PC-3 (cell line): ENCODE measurements at regions not wholly inside any gene's neighbourhood (a gene's known extent, or its start where the extent isn't known, plus 50 kb on each side); places are given as distances from the start of the nearest gene placed in this dataset.

Experiments used
- ATAC-seq: fragments of 200-7000 bp; cut with Tn5 transposase; 2 replicates; pipeline ENCODE4 v1.9.1; 2020; ENCODE audit warnings: mild to moderate bottlenecking, moderate library complexity
- BruUV-seq: library from RNA; stranded (reverse); fragments of 400-500 nt; replicated peaks from 2 replicates; lab custom pipeline; 2021; lab: Mats Ljungman, UMichigan
- CTCF ChIA-PET: fragments of 300-600 bp; sonication (Branson Sonifier 250); formaldehyde crosslinking; loops from one replicate; lab custom pipeline; 2022; ENCODE audit warnings: antibody characterized with exemption; lab: Charles Lee
- POLR2A ChIA-PET: fragments of 300-600 bp; sonication (Branson Sonifier 250); formaldehyde crosslinking; loops from one replicate; lab custom pipeline; 2022; ENCODE audit warnings: antibody characterized with exemption; ENCODE audit not compliant: unreplicated experiment; lab: Charles Lee
- DNase-seq: peaks from one replicate; pipeline ENCODE4 v3.0.0-alpha.2; 2015
- H2AFZ ChIP-seq: fragments of 300-600 bp; sonication (generic); 2 replicates; pipeline ENCODE4 v1.6.0; 2016; ENCODE audit warnings: antibody characterized with exemption, low read length
- H3F3A ChIP-seq: fragments of 300-600 bp; sonication (generic); one replicate; pipeline ENCODE4 v1.6.0; 2017; ENCODE audit warnings: antibody characterized with exemption, low read length, control low read depth, mild to moderate bottlenecking; ENCODE audit not compliant: unreplicated experiment
- H3K27ac ChIP-seq: fragments of 300-600 bp; sonication (generic); 2 replicates; pipeline ENCODE4 v1.5.1; 2016; ENCODE audit warnings: mild to moderate bottlenecking, low read length
- H3K27me3 ChIP-seq: fragments of 300-600 bp; sonication (generic); 2 replicates; pipeline ENCODE4 v1.6.1; 2016; ENCODE audit warnings: low read length, mixed read lengths
- H3K36me3 ChIP-seq: fragments of 300-600 bp; sonication (generic); 2 replicates; pipeline ENCODE4 v1.6.1; 2016; ENCODE audit warnings: low read depth, mixed run types, low read length, mixed read lengths
- H3K4me1 ChIP-seq: fragments of 300-600 bp; sonication (generic); 2 replicates; pipeline ENCODE4 v1.5.1; 2016; ENCODE audit warnings: low read length; ENCODE audit not compliant: insufficient read depth
- H3K4me2 ChIP-seq: fragments of 300-600 bp; sonication (generic); 2 replicates; pipeline ENCODE4 v1.6.0; 2016; ENCODE audit warnings: low read length
- H3K4me3 ChIP-seq: fragments of 300-600 bp; sonication (generic); 2 replicates; pipeline ENCODE4 v1.5.1; 2016; ENCODE audit warnings: mild to moderate bottlenecking, low read length, mixed read lengths
- H3K79me2 ChIP-seq: fragments of 300-600 bp; sonication (generic); 2 replicates; pipeline ENCODE4 v1.6.1; 2017; ENCODE audit warnings: low read length, mixed read lengths
- H3K9ac ChIP-seq: fragments of 300-600 bp; sonication (generic); 2 replicates; pipeline ENCODE4 v1.6.0; 2016; ENCODE audit warnings: mild to moderate bottlenecking, low read length
- H3K9me2 ChIP-seq: fragments of 300-600 bp; sonication (generic); replicated peaks from 2 replicates; pipeline ENCODE4 v1.6.1; 2016; ENCODE audit warnings: mixed run types, low read length, mixed read lengths
- H3K9me3 ChIP-seq: fragments of 300-600 bp; sonication (generic); 2 replicates; pipeline ENCODE4 v1.6.1; 2016; ENCODE audit warnings: low read length, mixed read lengths
- H4K20me1 ChIP-seq: fragments of 300-600 bp; sonication (generic); 2 replicates; pipeline ENCODE4 v1.6.1; 2016; ENCODE audit warnings: low read length, mixed read lengths
- CTCF ChIP-seq: fragments of 300-600 bp; sonication (generic); conservative IDR thresholded peaks from 2 replicates; pipeline ENCODE4 v1.5.1; 2017; ENCODE audit warnings: antibody characterized with exemption, low read depth, mild to moderate bottlenecking, low read length
- EZH2 ChIP-seq: fragments of 300-600 bp; sonication (generic); IDR thresholded peaks from one replicate; pipeline ENCODE4 v1.6.1; 2017; ENCODE audit warnings: antibody characterized with exemption, mild to moderate bottlenecking, low read length; ENCODE audit not compliant: unreplicated experiment
- EZH2phosphoT487 ChIP-seq: fragments of 300-600 bp; sonication (generic); IDR thresholded peaks from 2 replicates; pipeline ENCODE4 v1.6.1; 2018; ENCODE audit warnings: mild to moderate bottlenecking, antibody characterized with exemption, low read length, borderline replicate concordance
- intact Hi-C: fragments of 100-400 bp; cut with micrococcal nuclease; formaldehyde crosslinking; loops from 2 replicates; pipeline ENCODE4 v1.9.0; 2023

GRCh38 chr10:77713521-77714280 lies 76.1 kb upstream of the KCNMA1 start:
- peaks cover 14% of the 10 kb centered on the region; the same call in 1 of the 2 replicates for H3K4me1 ChIP-seq
- CTCF ChIA-PET, result interaction anchor here (0.6 to 3.6 kb wide), 4 partner anchors 21 to 921 kb away, joined by 3 to 30 read pairs (median 4); no protein-coding TSS in a partner anchor
- no TSS peak for BruUV-seq
- H4K20me1 ChIP-seq, result no peaks in the 10 kb centered on the region
- POLR2A ChIA-PET, result no interaction called here
- no peak overlapping the region for H2AFZ ChIP-seq
- no peak overlapping the region for H3K4me3 ChIP-seq
- no peaks in the 10 kb centered on the region for H3K9me2 ChIP-seq
- H3K27me3 ChIP-seq, result no peaks in the 10 kb centered on the region
- intact Hi-C loops, result loop anchor here (5.0 kb wide), 1 partner anchor 461 kb away; no protein-coding TSS in a partner anchor
- ATAC-seq, result no peak
- DNase-seq, result no peak
- H3K79me2 ChIP-seq, result no peaks in the 10 kb centered on the region
- H3F3A ChIP-seq, result no peaks in the 10 kb centered on the region
- H3K9ac ChIP-seq, result no peak overlapping the region
- no peak overlapping the region for H3K27ac ChIP-seq
- H3K36me3 ChIP-seq, result no peaks in the 10 kb centered on the region
- no peaks in the 10 kb centered on the region for H3K9me3 ChIP-seq
- no peak for TF ChIP-seq EZH2
- TF ChIP-seq EZH2phosphoT487, result no peak
- TF ChIP-seq CTCF, result no peak
- H3K4me2 ChIP-seq, result no peak overlapping the region

- ATAC-seq, result 0 out of 2 replicates have a peak, but pooled peaks have one; percentile 4
- H3K4me1 ChIP-seq, result peaks cover 10% of the 10 kb centered on the region; the same call in 1 of the 2 replicates
- H3K27me3 ChIP-seq, result no peaks in the 10 kb centered on the region
Observed at GRCh38 chr10:77712207-77712606, 74.6 kb upstream of the KCNMA1 start.

More at GRCh38 chr10:77712207-77712606, 74.6 kb upstream of the KCNMA1 start:
- Histone ChIP-seq H2AFZ (no peak overlapping the region), H3K36me3 (no peaks in the 10 kb centered on the region), H4K20me1 (no peaks in the 10 kb centered on the region), H3K4me2 (no peak overlapping the region), H3K9ac (no peak overlapping the region), H3K9me2 (no peaks in the 10 kb centered on the region), H3K79me2 (no peaks in the 10 kb centered on the region), H3F3A (no peaks in the 10 kb centered on the region), H3K9me3 (no peaks in the 10 kb centered on the region), H3K4me3 (no peak overlapping the region), H3K27ac (no peak overlapping the region)
- POLR2A ChIA-PET, result interaction anchor here (0.6 kb wide), 1 partner anchor 83 kb away, joined by 4 read pairs; no protein-coding TSS in a partner anchor
- intact Hi-C loops, result loop anchor here (5.0 kb wide), 1 partner anchor 460 kb away; no protein-coding TSS in a partner anchor
- TF ChIP-seq EZH2phosphoT487, result no peak
- no peak for TF ChIP-seq CTCF
- TF ChIP-seq EZH2, result no peak
- BruUV-seq, result no TSS peak
- CTCF ChIA-PET, result interaction anchor here (0.5 to 2.4 kb wide), 17 partner anchors 10 to 942 kb away, joined by 3 to 34 read pairs (median 4); partner anchors contain the start of gene KCNMA1
- no peak for DNase-seq
